GM20431 (cell line): ENCODE measurements at regions not wholly inside any gene's neighbourhood (a gene's known extent, or its start where the extent isn't known, plus 50 kb on each side); places are given as distances from the start of the nearest gene placed in this dataset.
"Not testable (repeated sequence)": the region's sequence is repeated elsewhere in the genome, so short reads cannot be mapped to it uniquely, and the experiment has no call there.

Experiments used
- in situ Hi-C: fragments of 300-500 bp; cut with MseI, MboI; formaldehyde crosslinking; loops from one replicate; pipeline ENCODE4 v1.15.0; 2020; ENCODE audit warnings: low sequenced_read_pairs; ENCODE audit not compliant: unreplicated experiment

DNA sequence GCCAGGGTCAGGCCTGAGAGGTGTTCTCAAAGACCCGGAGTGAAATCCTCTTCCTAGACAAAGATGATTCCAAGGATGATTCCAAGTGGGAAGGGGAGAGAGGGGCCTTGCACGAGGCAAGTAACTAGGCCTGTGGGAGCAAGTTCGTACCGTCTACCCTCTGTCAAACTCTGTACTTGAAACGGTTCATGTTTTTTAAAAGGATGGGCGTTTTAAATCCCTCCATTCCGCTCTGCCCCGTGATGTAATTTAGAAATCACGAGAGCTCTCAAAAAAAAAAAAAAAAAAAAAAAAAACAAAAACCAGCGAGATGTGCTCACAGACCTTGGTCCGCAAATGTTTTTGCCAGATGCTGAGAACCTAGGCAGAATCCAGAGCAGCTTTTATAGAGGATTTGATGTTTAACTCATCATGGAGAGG, 114.7 kb upstream of the CARD11 start:
- in situ Hi-C loops, result loop anchor here (10.0 kb wide), 1 partner anchor 274 kb away; no protein-coding TSS in a partner anchor

GRCh38 chr7:3159039-3159438, 115.4 kb upstream of the CARD11 start:
- in situ Hi-C loops, result loop anchor here (10.0 kb wide), 1 partner anchor 274 kb away; no protein-coding TSS in a partner anchor

DNA sequence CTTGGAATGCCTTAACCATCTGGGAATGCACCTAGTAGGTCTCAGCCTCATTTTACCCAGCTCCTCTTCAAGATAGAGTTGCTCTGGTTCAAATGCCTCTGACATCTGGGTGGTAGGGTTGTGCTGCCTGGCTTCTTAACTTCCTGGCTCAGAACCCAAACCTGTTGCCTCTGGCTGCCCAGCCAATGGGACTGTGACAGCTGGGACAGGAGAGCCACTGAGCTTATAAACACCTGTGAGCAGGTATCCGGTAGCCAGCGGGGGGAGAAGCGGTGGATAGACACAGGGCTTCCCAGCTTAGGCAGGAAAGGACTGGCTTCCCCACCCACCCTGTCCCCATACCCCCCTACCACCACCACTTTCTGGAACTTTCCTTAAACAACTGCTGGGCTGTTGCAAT, 115.8 kb upstream of the CARD11 start:
- in situ Hi-C loops, result loop anchor here (10.0 kb wide), 1 partner anchor 275 kb away; no protein-coding TSS in a partner anchor

- in situ Hi-C loops, result loop anchor here (10.0 kb wide), 1 partner anchor 275 kb away; no protein-coding TSS in a partner anchor
Observed at GRCh38 chr7:3159926-3160325, 116.3 kb upstream of the CARD11 start.

GRCh38 chr7:3162289-3162688, 118.6 kb upstream of the CARD11 start:
- in situ Hi-C loops, result no loop called here

DNA sequence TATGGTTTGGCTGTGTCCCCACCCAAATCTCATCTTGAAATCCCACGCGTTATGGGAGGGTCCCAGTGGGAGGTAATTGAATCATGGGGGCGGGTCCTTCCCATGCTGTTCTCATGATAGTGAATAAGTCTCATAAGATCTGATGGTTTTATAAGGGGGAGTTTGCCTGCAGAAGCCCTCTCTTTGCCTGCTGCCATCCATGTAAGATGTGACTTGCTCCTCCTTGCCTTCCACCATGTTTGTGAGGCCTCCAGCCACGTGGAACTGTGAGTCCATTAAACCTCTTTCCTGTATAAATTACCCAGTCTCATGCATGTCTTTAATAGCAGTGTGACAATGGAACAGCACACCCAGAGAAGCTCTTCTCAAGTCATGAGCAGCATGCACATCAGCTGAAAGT, 119.1 kb upstream of the CARD11 start:
- in situ Hi-C loops, result not testable (repeated sequence)

- in situ Hi-C loops, result no loop called here
Observed at GRCh38 chr7:3164380-3164792, 120.7 kb upstream of the CARD11 start.

GRCh38 chr7:3165681-3166580, 122.3 kb upstream of the CARD11 start:
- in situ Hi-C loops, result no loop called here

DNA sequence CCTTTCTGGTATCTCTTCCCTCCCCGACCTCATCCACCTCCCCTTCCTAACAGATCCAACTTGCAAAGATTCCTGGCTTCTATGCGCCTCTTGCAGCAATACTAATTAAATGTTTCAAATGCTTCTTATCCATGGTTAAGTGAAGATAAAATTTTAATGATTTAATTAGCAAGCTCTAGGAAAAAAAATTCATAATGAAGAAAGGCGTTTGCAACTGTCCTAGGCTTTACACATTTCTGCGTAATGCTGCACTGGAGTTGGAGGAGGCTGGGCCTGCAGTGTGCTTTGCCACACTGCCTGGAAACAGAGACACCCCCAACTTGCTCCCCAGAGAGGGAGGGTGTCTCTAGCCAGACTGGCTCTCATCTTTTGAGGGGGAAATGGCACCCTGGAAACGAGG, 123.9 kb upstream of the CARD11 start:
- in situ Hi-C loops, result no loop called here

DNA sequence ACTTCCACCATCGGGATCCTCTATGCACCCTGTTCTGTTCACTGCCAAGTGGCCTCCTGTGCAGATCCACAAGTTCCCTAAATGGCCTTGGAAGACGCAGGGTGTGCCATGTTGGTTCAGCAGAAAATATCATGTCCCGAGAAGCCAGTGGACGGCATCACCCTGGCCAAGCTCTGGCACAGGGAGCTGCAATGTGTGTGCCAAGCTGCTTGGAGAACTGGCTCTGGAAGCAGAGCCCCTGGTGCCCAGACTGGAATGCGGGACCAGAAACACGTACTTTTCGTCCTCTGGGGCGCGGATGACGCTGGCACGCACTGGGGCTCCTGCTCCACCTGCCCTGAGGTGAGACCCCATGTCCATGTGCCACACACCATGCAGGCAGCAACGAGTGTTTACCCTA, 124.7 kb upstream of the CARD11 start:
- in situ Hi-C loops, result no loop called here

DNA sequence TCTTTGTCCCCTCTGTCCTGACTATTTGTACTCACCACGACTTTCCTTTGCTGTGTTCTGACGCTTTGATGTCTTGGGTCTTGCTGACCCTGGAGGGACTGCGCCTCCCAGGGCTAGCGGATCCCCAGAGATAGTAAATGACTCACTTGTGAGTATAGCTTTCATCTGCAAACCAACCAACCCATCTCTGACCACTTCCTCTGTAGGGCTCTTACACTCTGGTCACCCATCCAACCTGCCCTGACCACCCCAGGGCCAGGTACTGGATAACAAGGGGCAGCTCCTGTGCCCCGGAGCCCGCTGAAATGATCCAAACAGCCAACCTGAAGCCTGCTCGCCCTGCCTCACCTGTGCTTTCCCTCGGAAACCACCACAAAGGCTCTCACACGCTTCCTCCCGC, 125.2 kb upstream of the CARD11 start:
- in situ Hi-C loops, result no loop called here

- in situ Hi-C loops, result no loop called here
Observed at GRCh38 chr7:3172768-3173280, 128.2 kb upstream of the SDK1 start.

- in situ Hi-C loops, result no loop called here
Observed at GRCh38 chr7:3174515-3175284, 126.4 kb upstream of the SDK1 start.

GRCh38 chr7:3175285-3175902, 125.7 kb upstream of the SDK1 start:
- in situ Hi-C loops, result no loop called here

DNA sequence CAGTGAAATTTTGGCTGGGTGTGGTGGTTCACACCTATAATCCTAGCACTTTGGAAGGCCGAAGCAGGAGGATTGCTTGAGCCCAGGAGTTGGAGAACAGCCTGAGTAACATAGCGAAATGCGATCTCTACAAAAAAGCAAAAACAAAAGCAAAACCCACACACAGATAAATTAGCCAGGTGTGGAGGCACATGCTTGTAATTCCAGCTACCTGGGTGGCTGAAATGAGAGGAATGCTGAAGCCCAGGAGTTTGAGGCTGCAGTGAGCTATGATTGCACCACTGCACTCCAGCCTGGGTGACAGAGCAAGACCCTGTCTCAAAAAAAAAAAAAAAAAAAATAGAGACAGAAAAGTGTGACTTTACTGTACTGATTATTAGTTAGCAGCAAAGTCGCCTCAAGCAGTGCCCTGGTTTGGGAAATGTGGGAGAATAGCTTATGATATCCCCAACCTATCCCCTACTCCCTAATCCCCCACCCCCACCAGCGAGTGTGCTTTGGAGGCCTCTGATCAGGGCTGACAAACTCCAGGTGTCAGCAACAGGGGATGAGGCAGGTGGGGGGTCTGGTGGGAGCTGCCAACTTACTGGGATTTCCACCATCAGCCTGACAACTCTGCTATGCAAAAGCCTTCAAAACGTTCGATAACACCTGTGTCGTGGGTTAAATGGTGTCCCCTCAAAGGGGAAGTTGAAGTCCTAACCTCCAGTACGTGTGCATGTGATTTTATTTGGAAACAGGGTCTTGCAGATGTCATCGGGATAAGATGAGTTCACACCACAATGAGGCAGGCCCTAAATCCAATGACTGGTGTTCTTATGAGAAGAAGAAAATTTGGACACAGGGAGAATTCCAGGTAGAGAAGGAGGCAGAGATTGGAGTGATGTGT, 124.7 kb upstream of the SDK1 start:
- in situ Hi-C loops, result no loop called here

- in situ Hi-C loops, result no loop called here
Observed at GRCh38 chr7:3177271-3177670, 123.8 kb upstream of the SDK1 start.

DNA sequence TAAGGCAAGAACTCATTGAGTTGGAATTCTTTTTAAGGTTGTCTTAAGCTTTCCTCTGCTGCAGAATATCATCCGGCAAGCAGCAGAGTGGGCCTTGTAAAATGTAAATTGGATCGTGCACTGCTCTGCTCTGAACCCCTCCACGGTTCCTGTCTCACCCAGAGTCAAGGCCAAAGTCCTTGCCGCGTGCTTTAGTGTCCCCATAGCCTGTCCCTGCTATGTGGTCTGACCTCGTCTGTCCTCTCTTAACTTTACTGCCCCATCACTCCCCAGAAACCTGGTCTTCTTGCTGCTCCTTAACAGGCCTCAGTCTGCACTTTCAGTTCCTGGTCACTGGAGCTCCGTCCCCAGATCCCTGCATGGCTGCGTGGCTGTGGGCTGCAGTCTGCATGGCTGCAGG, 121.6 kb upstream of the SDK1 start:
- in situ Hi-C loops, result no loop called here

GRCh38 chr7:3180604-3181003, 120.4 kb upstream of the SDK1 start:
- in situ Hi-C loops, result no loop called here

DNA sequence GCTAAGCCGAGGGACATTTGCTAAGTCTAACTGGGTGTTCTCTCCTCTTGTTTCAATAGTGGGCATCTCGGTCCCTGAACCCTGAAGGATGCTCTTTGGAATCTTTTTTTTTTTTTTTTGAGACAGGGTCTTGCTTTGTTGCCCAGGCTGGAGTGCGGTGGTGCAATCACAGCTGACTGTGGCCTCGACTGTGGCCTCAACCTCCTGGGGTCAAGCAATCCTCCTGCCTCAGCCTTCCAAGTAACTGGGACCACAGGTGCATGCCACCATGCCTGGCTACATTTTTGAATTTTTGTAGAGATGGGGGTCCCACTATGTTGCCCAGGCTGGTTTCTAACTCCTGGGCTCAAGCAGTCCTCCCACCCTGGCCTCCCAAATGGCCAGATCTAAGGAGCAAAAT, 119.0 kb upstream of the SDK1 start:
- in situ Hi-C loops, result not testable (repeated sequence)
